ENCODE measurements at regions not wholly inside any gene's neighbourhood (a gene's known extent, or its start where the extent isn't known, plus 50 kb on each side); places are given as distances from the start of the nearest gene placed in this dataset.

- ChIA-PET POLR2A (no interaction called here), CTCF (no interaction called here)
- TF ChIP-seq EZH2 (IDR thresholded peaks at IDR 0.05; ENCODE audit: borderline replicate concordance, insufficient read depth, low read depth, low read length, poor library complexity, severe bottlenecking) (no peak), CTCF (IDR thresholded peaks at IDR 0.05) (no peak)
- H3K27me3 ChIP-seq (replicated peaks in 1 of 4; ENCODE audit: control extremely low read depth in 1 of 4, control insufficient read depth in 3 of 4, insufficient read depth in 4 of 4, low read length in 3 of 4): no peaks in the 10 kb centered on the region
- no peak overlapping the region for H3K4me3 ChIP-seq (ENCODE audit: control extremely low read depth in 1 of 5, extremely low read depth in 1 of 5, insufficient read depth in 1 of 5, low read depth in 2 of 5, low read length in 4 of 5)
- Mint-ChIP-seq H3K9me3 (ENCODE audit: insufficient read depth) (no peaks in the 10 kb centered on the region), H3K4me1 (no peaks in the 10 kb centered on the region), H3K4me3 (no peak overlapping the region), H3K27me3 (no peaks in the 10 kb centered on the region), H3K27ac (no peak overlapping the region)
- no peaks in the 10 kb centered on the region for H3K9me3 ChIP-seq (ENCODE audit: control extremely low read depth in 1 of 3, control insufficient read depth in 2 of 3, insufficient read depth in 1 of 3, low read length in 2 of 3)
- no peaks in the 10 kb centered on the region for H3K4me1 ChIP-seq (ENCODE audit: control insufficient read depth in 2 of 2, insufficient read depth in 2 of 2, low read length in 2 of 2)
- intact Hi-C loops (cut with micrococcal nuclease): no loop called here
- H2AFZ ChIP-seq (ENCODE audit: insufficient read depth, low read depth, low read length, poor library complexity, severe bottlenecking): no peak overlapping the region
- DNase-seq (no peak), ATAC-seq (ENCODE audit: low read depth) (no peak)
- H3K36me3 ChIP-seq (replicated peaks in 1 of 2; ENCODE audit: control extremely low read depth in 1 of 2, control insufficient read depth in 1 of 2, extremely low read depth in 1 of 2, insufficient read depth in 2 of 2, low read length in 1 of 2): no peaks in the 10 kb centered on the region
- no peaks in the 10 kb centered on the region for H4K20me1 ChIP-seq (ENCODE audit: control insufficient read depth, insufficient read depth, low read length, poor library complexity, severe bottlenecking)
- no peak overlapping the region for H3K9ac ChIP-seq (ENCODE audit: low read length)
- no peaks in the 10 kb centered on the region for H3K79me2 ChIP-seq (ENCODE audit: control insufficient read depth, insufficient read depth, low read length)
- no peak overlapping the region for H3K4me2 ChIP-seq (replicated peaks; ENCODE audit: low read depth, low read length, poor library complexity, severe bottlenecking)
- 8% methylated on average over 2 of the region's 2 CpGs for WGBS (ENCODE audit: insufficient coverage)
- H3K27ac ChIP-seq (ENCODE audit: low read length in 2 of 2): no peak overlapping the region
These were observed 201.2 kb upstream of the PARD3B start for GRCh38 chr2:204344119-204344518.

- H3K27ac Mint-ChIP-seq: no peak overlapping the region
- ATAC-seq (ENCODE audit: low read depth) (no peak), DNase-seq (no peak)
- H3K4me1 Mint-ChIP-seq: no peaks in the 10 kb centered on the region
- no peak overlapping the region for H3K4me2 ChIP-seq (replicated peaks; ENCODE audit: low read depth, low read length, poor library complexity, severe bottlenecking)
- CTCF ChIA-PET: no interaction called here
- no peaks in the 10 kb centered on the region for H3K4me1 ChIP-seq (ENCODE audit: control insufficient read depth in 2 of 2, insufficient read depth in 2 of 2, low read length in 2 of 2)
- H2AFZ ChIP-seq (ENCODE audit: insufficient read depth, low read depth, low read length, poor library complexity, severe bottlenecking): no peak overlapping the region
- H3K27ac ChIP-seq (ENCODE audit: low read length in 2 of 2): no peak overlapping the region
- H3K9ac ChIP-seq (ENCODE audit: low read length): no peak overlapping the region
- no CpG with 5 or more reads among the region's 3 CpGs for WGBS (ENCODE audit: insufficient coverage)
- no peaks in the 10 kb centered on the region for H3K9me3 Mint-ChIP-seq (ENCODE audit: insufficient read depth)
- H3K79me2 ChIP-seq (ENCODE audit: control insufficient read depth, insufficient read depth, low read length): no peaks in the 10 kb centered on the region
- no peaks in the 10 kb centered on the region for H4K20me1 ChIP-seq (ENCODE audit: control insufficient read depth, insufficient read depth, low read length, poor library complexity, severe bottlenecking)
- H3K36me3 ChIP-seq (replicated peaks in 1 of 2; ENCODE audit: control extremely low read depth in 1 of 2, control insufficient read depth in 1 of 2, extremely low read depth in 1 of 2, insufficient read depth in 2 of 2, low read length in 1 of 2): no peaks in the 10 kb centered on the region
- intact Hi-C loops (cut with micrococcal nuclease): no loop called here
- no peaks in the 10 kb centered on the region for H3K9me3 ChIP-seq (ENCODE audit: control extremely low read depth in 1 of 3, control insufficient read depth in 2 of 3, insufficient read depth in 1 of 3, low read length in 2 of 3)
- H3K4me3 ChIP-seq (ENCODE audit: control extremely low read depth in 1 of 5, extremely low read depth in 1 of 5, insufficient read depth in 1 of 5, low read depth in 2 of 5, low read length in 4 of 5): no peak overlapping the region
- no peak overlapping the region for H3K4me3 Mint-ChIP-seq
- H3K27me3 ChIP-seq (replicated peaks in 1 of 4; ENCODE audit: control extremely low read depth in 1 of 4, control insufficient read depth in 3 of 4, insufficient read depth in 4 of 4, low read length in 3 of 4): no peaks in the 10 kb centered on the region
- POLR2A ChIA-PET: no interaction called here
- TF ChIP-seq CTCF (IDR thresholded peaks at IDR 0.05) (no peak), EZH2 (IDR thresholded peaks at IDR 0.05; ENCODE audit: borderline replicate concordance, insufficient read depth, low read depth, low read length, poor library complexity, severe bottlenecking) (no peak)
- no peaks in the 10 kb centered on the region for H3K27me3 Mint-ChIP-seq
These were observed 198.4 kb upstream of the PARD3B start for GRCh38 chr2:204346906-204347305.
